ENCODE measurements at regions not wholly inside any gene's neighbourhood (a gene's known extent, or its start where the extent isn't known, plus 50 kb on each side); places are given as distances from the start of the nearest gene placed in this dataset.
A peak's percentile ranks its signal among the peaks of the same experiment; 100 is the strongest.
"Not testable (repeated sequence)": the region's sequence is repeated elsewhere in the genome, so short reads cannot be mapped to it uniquely, and the experiment has no call there.

GRCh38 chr17:46460129-46460528, 52.1 kb upstream of the LRRC37A2 start:
- not testable (repeated sequence) for DNase-seq

DNA sequence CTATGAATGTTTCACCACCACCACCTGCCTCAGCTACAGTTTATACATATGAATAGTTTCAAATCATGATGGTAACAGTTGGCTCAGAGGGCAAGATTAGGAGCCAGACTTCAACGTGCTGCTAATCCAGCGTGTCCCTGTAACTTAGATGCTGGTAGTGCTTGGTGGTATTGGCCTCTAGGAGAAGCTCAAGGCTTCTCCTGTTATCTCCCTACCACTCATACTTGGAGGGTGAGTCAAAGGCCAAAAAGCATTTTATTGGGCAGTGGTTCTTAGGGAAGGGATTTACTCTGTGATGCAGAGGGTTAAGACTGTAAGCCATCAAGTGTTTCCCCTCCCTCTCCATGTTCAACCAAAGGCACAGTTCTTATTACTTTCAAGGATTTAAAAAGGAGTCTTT, 57.2 kb upstream of the LRRC37A2 start:
- DNase-seq: not testable (repeated sequence)

GRCh38 chr17:46454572-46454971, 57.7 kb upstream of the LRRC37A2 start:
- not testable (repeated sequence) for DNase-seq

- DNase-seq: not testable (repeated sequence)
These were observed 59.2 kb upstream of the LRRC37A2 start for GRCh38 chr17:46453077-46453476.

DNA sequence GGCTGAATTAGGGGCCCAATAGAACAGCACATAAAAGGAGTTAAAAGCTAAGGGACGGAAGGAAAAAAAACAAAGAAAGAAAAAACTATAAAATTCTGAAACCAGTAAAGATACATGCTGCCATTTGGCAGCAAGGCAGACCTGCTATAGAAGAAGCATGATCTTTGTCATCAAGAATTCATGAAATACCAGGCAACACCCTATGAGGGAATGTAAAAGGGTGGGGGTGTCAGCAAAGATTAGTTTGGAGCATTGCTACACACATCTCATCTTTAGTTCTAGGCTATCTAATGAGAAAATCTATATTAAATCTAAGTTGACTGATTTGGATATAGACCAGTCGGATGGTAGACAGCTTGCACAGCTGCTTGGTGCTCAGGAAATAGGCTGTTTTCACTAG, 66.4 kb upstream of the LRRC37A2 start:
- not testable (repeated sequence) for DNase-seq

DNA sequence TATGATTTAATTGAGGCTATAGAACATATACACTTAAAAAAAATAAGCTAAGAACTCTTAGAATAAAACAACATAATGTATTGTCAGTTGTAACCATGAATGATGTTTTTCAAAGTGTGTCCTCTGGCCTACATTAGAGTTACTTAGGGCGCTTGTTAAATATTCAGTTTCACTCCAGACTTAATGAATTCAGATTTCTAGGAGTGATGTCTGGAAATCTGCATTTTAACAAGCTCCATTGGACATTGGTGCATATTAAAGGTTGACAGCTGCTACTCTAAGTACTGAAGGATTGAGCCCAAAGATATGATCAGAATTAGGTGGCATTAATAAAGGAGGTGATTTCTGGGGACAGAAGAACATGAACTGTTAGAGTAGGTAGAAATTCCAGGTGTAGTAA, 66.9 kb upstream of the LRRC37A2 start:
- not testable (repeated sequence) for DNase-seq

- not testable (repeated sequence) for DNase-seq
These were observed 70.1 kb upstream of the LRRC37A2 start for GRCh38 chr17:46442153-46442552.

- DNase-seq: not testable (repeated sequence)
These were observed 71.6 kb upstream of the LRRC37A2 start for GRCh38 chr17:46440665-46441064.

DNA sequence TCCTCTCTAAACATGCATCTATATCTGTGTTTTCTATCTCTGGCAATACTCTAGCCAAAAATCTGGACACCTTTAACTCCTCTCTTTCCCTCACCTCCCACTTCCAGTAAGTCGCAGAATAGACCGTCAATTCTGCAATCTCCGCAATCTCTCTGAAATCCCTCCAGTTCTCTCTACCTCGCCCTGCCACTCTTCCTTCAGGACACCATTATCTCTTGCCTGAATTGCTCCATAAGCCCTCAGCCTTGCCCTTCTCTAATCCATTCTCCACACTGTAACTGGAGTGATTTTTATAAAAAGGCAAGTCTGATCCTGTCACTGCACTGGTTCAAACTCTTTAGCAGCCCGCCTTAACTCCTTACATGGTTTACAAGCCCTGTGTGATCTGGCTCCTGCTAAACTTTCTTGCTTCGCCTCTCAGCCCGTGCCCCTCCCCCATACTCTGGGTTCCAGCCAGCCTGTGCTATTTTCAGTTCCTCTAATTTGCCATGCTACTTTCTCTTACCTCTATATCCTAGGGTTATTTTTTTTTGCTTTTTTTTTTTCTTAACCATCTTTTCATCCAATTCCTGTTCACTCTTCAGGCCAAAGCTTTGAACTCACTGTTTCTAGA, 73.0 kb upstream of the ARL17B start:
- DNase-seq: not testable (repeated sequence)

DNA sequence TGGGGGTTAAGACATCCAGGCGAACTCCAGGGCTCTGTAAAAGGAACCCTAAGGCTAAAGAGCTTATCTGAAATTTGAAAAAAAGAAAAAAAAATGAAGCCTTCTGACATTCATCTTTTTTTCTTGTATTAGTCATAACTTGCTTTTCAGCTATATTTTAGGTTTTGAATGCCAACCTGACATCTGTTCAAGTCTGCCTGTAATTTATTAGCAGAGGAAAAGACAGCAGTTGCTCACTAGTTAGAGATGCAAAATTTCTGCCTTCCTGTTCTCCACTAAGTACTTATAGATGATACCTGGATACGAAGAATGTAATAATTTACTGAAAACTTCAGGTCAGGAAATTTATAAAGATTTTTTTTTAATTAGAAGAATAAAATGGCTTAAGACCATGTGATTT, 68.7 kb upstream of the ARL17B start:
- not testable (repeated sequence) for DNase-seq

- DNase-seq: not testable (repeated sequence)
These were observed 68.1 kb upstream of the ARL17B start for GRCh38 chr17:46429675-46430074.

DNA sequence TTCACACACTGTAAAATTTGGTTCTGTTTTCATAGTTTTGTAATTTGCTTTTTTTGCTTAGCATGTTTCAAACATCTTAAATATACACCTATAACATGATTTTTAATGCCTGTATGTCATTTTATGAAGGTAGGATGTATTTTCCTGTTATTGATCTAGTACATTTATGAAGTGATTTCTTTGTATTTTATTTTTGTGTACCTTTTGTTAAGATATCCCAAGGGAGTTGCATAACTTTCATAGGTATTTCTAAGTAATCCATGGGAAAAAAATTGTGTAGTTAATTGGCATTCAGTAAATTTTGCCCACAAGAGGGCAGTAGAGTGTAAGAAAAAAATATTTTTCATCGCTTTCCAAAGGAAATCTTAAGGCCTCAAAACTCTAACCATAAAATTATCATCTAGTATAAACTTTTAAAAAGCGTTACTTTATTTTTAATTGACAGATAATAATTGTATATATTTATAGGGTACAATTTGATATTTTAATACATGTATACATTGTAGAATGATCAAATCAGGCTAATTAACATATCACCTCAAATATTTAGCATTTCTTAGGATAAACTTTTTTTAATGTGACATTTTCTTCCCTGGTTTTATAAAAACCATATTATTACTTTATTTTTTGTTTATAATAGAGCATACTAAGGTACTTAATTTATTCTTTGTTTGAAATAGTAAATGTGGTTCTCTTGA, 62.8 kb upstream of the ARL17B start:
- DNase-seq: not testable (repeated sequence)

DNA sequence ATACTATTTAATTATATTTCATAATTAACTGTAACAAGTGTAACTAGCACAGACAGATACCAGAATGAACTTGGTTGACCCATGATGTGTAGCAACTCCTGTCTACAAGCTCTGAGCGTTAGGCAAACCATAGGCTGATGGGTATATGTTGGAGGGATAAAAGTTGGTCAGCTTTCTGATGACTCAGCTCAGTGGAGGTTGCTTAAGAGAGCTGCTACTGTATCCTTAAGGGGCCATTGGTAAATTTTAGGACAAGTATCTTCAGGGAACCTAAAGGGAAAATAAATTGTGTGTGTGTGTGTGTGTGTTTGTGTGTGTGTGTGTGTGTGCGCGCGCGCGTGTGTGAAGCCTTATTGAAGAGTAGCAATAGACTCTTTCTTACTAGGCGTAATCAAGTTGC, 56.3 kb upstream of the ARL17B start:
- DNase-seq: peak; percentile 3

DNA sequence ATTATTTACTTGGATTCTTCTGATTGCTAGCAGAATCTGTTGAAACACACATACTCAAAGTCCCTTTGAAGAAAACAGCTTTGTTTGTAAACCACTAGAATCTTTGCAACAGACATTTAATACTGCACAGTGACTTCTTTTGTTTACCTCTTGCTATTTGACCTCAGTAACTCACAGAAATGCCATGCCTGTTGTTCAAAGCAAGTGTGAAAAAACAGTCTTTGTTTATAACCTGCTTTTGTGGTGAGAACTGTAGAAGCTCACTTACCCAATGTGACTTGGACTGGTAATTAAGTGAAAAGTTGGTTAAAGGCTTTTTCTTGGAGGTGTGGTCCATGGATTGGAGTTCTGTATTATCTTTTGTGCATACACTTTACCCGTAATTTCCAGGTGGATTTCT, 55.7 kb upstream of the ARL17B start:
- not testable (repeated sequence) for DNase-seq

GRCh38 chr17:46414559-46414958, 53.0 kb upstream of the ARL17B start:
- not testable (repeated sequence) for DNase-seq

- DNase-seq: not testable (repeated sequence)
These were observed 50.6 kb upstream of the ARL17B start for GRCh38 chr17:46412156-46412555.

DNA sequence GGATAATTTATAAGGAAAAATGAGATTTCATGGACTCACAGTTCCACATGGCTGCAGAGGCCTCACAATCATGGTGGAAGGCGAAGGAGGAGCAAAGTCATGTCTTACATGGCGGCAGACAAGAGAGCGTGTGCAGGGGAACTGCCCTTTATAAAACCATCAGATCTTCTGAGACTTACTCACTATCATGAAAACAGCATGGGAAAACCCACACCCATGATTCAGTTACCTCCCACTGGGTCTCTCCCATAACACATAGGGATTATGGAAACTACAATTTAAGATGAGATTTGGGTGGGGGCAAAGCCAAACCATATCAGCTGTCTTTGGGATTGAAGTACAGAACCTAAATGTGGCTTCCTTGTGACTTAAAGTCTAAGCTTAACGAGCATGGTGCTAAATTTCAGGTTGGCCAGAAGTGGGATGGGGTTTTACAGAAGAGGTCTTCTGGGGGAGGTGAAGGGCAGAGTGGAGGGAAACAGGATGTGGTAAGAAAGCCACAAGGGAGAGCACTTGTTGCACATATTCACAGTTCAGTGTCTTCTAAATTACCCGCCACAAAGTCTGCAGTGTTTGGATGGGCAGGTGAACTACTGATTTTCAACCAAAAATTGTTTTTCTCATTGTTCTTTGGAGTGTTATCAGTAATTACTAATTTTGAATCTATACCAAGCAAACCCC, 49.7 kb upstream of the ARL17B start:
- DNase-seq: not testable (repeated sequence)

Data from CD4-positive, alpha-beta T cell treated with Interferon gamma for 1 hour (primary cell).